PC-9 (cell line): ENCODE measurements at regions not wholly inside any gene's neighbourhood (a gene's known extent, or its start where the extent isn't known, plus 50 kb on each side); places are given as distances from the start of the nearest gene placed in this dataset.

Experiments used
- EZH2 ChIP-seq: fragments of 200-600 bp; sonication (generic); IDR thresholded peaks from 2 replicates; pipeline ENCODE4 v1.8.0; 2017; ENCODE audit warnings: antibody characterized with exemption, low read depth
- TF ChIP-seq, protein P1 (sequence below): fragments of 200-600 bp; sonication (generic); conservative IDR thresholded peaks from 2 replicates; pipeline ENCODE4 v1.6.1; 2017; ENCODE audit warnings: mixed run types, antibody characterized with exemption, mild to moderate bottlenecking, moderate library complexity

DNA sequence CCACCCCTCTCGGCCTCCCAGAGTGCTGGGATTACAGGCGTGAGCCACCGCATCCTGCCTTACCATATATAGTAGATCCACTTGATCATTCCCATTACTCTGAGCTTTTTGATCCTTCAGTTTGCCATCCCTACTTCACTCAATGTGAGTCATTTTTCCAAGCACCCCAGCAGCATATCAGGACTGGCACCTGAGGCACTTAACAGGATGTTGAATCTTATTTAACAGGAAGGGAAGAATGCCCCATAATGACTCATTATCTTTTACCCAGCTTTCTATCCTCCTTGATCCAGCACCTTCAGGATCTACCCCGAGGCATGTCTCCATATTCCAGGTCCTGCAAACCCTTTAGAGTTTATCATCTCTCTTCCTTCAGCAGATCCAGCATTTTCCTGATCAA, 84.9 kb upstream of the CMKLR1 start:
- TF ChIP-seq, protein P1, sequence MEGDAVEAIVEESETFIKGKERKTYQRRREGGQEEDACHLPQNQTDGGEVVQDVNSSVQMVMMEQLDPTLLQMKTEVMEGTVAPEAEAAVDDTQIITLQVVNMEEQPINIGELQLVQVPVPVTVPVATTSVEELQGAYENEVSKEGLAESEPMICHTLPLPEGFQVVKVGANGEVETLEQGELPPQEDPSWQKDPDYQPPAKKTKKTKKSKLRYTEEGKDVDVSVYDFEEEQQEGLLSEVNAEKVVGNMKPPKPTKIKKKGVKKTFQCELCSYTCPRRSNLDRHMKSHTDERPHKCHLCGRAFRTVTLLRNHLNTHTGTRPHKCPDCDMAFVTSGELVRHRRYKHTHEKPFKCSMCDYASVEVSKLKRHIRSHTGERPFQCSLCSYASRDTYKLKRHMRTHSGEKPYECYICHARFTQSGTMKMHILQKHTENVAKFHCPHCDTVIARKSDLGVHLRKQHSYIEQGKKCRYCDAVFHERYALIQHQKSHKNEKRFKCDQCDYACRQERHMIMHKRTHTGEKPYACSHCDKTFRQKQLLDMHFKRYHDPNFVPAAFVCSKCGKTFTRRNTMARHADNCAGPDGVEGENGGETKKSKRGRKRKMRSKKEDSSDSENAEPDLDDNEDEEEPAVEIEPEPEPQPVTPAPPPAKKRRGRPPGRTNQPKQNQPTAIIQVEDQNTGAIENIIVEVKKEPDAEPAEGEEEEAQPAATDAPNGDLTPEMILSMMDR: no peak
- TF ChIP-seq EZH2: no peak
